Neural progenitor cell (in vitro differentiated cells): ENCODE measurements at regions not wholly inside any gene's neighbourhood (a gene's known extent, or its start where the extent isn't known, plus 50 kb on each side); places are given as distances from the start of the nearest gene placed in this dataset.

Experiments used
- DNase-seq: peaks from one replicate; pipeline ENCODE4 v3.0.0-alpha.2; 2016; ENCODE audit warnings: low spot score
- H2AFZ ChIP-seq: fragments of 200-600 bp; sonication (generic); replicated peaks from 2 replicates; pipeline ENCODE4 v1.6.1; 2016; ENCODE audit warnings: antibody characterized with exemption
- H3F3A ChIP-seq: fragments of 200-600 bp; sonication (generic); 2 replicates; pipeline ENCODE4 v1.6.1; 2016; ENCODE audit warnings: antibody characterized with exemption, low read depth
- H3K27ac ChIP-seq: fragments of 200-600 bp; sonication (generic); 2 replicates; pipeline ENCODE4 v1.5.1; 2016; ENCODE audit warnings: mild to moderate bottlenecking
- H3K27me3 ChIP-seq: fragments of 200-600 bp; sonication (generic); 2 replicates; pipeline ENCODE4 v1.6.1; 2016; ENCODE audit warnings: mild to moderate bottlenecking, moderate library complexity
- H3K36me3 ChIP-seq: fragments of 200-600 bp; sonication (generic); 2 replicates; pipeline ENCODE4 v1.5.1; 2016
- H3K4me1 ChIP-seq: fragments of 200-600 bp; sonication (generic); 2 replicates; pipeline ENCODE4 v1.6.1; 2016; ENCODE audit warnings: mixed run types
- H3K4me2 ChIP-seq: fragments of 200-600 bp; sonication (generic); 2 replicates; pipeline ENCODE4 v1.6.1; 2016
- H3K4me3 ChIP-seq: fragments of 200-600 bp; sonication (generic); 2 replicates; pipeline ENCODE4 v1.5.1; 2016
- H3K79me2 ChIP-seq: fragments of 200-600 bp; sonication (generic); 2 replicates; pipeline ENCODE4 v1.6.1; 2016; ENCODE audit warnings: low read depth
- H3K9ac ChIP-seq: fragments of 200-600 bp; sonication (generic); 2 replicates; pipeline ENCODE4 v1.6.1; 2016
- H3K9me3 ChIP-seq: fragments of 200-600 bp; sonication (generic); 2 replicates; pipeline ENCODE4 v1.5.1; 2016; ENCODE audit warnings: low read depth
- H4K20me1 ChIP-seq: fragments of 200-600 bp; sonication (generic); 2 replicates; pipeline ENCODE4 v1.6.1; 2016; ENCODE audit warnings: low read depth
- H3K27ac Mint-ChIP-seq: 3 replicates; pipeline ENCODE4 v1.8.0; 2021; ENCODE audit warnings: mixed read lengths
- H3K27me3 Mint-ChIP-seq: 2 replicates; pipeline ENCODE4 v1.8.0; 2022; ENCODE audit warnings: low read depth, mild to moderate bottlenecking, inconsistent platforms, moderate library complexity, mixed read lengths; ENCODE audit not compliant: insufficient read depth
- H3K36me3 Mint-ChIP-seq: 3 replicates; pipeline ENCODE4 v1.8.0; 2021; ENCODE audit warnings: mixed read lengths
- H3K4me1 Mint-ChIP-seq: 3 replicates; pipeline ENCODE4 v1.8.0; 2021; ENCODE audit warnings: mixed read lengths
- H3K4me3 Mint-ChIP-seq: 3 replicates; pipeline ENCODE4 v1.8.0; 2021; ENCODE audit warnings: mild to moderate bottlenecking, moderate library complexity, mixed read lengths
- H3K9me3 Mint-ChIP-seq: 3 replicates; pipeline ENCODE4 v1.8.0; 2020; ENCODE audit warnings: mixed read lengths
- CTCF ChIP-seq: fragments of 200-600 bp; sonication (generic); IDR thresholded peaks from 2 replicates; pipeline ENCODE4 v1.5.1; 2017; ENCODE audit warnings: antibody characterized with exemption, mild to moderate bottlenecking
- EZH2 ChIP-seq: fragments of 200-600 bp; sonication (generic); IDR thresholded peaks from 2 replicates; pipeline ENCODE4 v1.6.1; 2017; ENCODE audit warnings: antibody characterized with exemption, mild to moderate bottlenecking, moderate library complexity
- EZH2phosphoT487 ChIP-seq: fragments of 200-600 bp; sonication (generic); IDR thresholded peaks from 2 replicates; pipeline ENCODE4 v1.6.1; 2017; ENCODE audit warnings: antibody characterized with exemption

DNA sequence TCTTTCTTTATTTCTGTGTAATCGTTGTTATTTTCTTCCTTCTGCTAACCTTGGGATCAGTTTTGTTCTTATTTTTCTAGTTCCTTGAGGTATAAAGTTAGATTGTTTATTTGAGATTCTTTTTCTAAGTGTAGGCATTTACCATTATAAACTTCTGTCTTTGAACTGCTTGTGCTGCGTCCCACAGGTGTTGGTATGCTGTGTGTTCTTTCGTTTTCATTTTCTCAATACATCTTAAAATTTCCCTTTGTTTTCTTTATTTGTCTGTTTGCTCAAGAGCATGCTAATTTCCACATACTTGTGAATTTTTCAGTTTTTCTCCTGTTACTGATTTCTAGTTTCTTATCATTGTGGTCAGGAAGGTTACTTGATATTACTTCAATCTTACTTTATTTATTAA is 873.8 kb upstream of the GCFC2 start:
- no peaks in the 10 kb centered on the region for H3K36me3 Mint-ChIP-seq
- no peaks in the 10 kb centered on the region for H3K9me3 Mint-ChIP-seq
- no peaks in the 10 kb centered on the region for H3K79me2 ChIP-seq
- no peak overlapping the region for H3K27ac Mint-ChIP-seq
- no peak overlapping the region for H3K27ac ChIP-seq
- no peak overlapping the region for H3K4me2 ChIP-seq
- no peaks in the 10 kb centered on the region for H3F3A ChIP-seq
- no peak for TF ChIP-seq EZH2phosphoT487
- TF ChIP-seq CTCF = no peak
- no peak for TF ChIP-seq EZH2
- H3K4me3 Mint-ChIP-seq = no peak overlapping the region
- no peaks in the 10 kb centered on the region for H3K9me3 ChIP-seq
- no peak for DNase-seq
- H3K4me1 ChIP-seq = no peaks in the 10 kb centered on the region
- H3K4me1 Mint-ChIP-seq = no peaks in the 10 kb centered on the region
- H3K27me3 Mint-ChIP-seq = no peaks in the 10 kb centered on the region
- no peak overlapping the region for H3K9ac ChIP-seq
- no peak overlapping the region for H2AFZ ChIP-seq
- H3K36me3 ChIP-seq = no peaks in the 10 kb centered on the region
- no peak overlapping the region for H3K4me3 ChIP-seq
- no peaks in the 10 kb centered on the region for H4K20me1 ChIP-seq
- H3K27me3 ChIP-seq = no peaks in the 10 kb centered on the region

GRCh38 chr2:76579911-76580310 is 869.2 kb upstream of the GCFC2 start:
- TF ChIP-seq CTCF (no peak), EZH2phosphoT487 (no peak), EZH2 (no peak)
- Histone ChIP-seq H3K4me3 (no peak overlapping the region), H2AFZ (peak overlapping the region; percentile 63), H3K4me1 (no peaks in the 10 kb centered on the region), H3F3A (no peaks in the 10 kb centered on the region), H3K79me2 (no peaks in the 10 kb centered on the region), H4K20me1 (no peaks in the 10 kb centered on the region), H3K9me3 (no peaks in the 10 kb centered on the region), H3K36me3 (no peaks in the 10 kb centered on the region), H3K4me2 (no peak overlapping the region), H3K27me3 (peaks cover 6% of the 10 kb centered on the region), H3K9ac (no peak overlapping the region), H3K27ac (no peak overlapping the region)
- H3K36me3 Mint-ChIP-seq = no peaks in the 10 kb centered on the region
- H3K4me3 Mint-ChIP-seq = no peak overlapping the region
- H3K9me3 Mint-ChIP-seq = no peaks in the 10 kb centered on the region
- DNase-seq = no peak
- H3K27me3 Mint-ChIP-seq = peaks cover 3% of the 10 kb centered on the region
- no peak overlapping the region for H3K27ac Mint-ChIP-seq
- no peaks in the 10 kb centered on the region for H3K4me1 Mint-ChIP-seq

DNA sequence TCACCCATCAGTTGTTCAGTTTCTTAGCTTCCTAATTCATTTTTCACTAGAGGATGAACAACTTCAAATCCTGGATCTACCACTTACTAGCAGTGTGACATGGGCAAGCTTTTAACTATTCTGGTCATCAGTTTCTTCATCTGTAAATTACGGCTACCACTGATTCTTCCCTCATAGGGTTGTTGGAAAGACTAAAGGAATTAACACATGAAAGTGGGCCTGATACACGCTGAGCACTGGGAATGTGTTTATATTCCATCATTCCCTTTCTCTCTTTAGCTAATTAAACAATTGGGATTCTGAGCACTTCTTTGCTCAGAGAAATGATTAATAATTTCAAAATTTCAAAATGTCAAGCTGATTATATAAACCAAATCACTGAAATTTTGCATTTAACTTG is 862.3 kb upstream of the GCFC2 start:
- Mint-ChIP-seq H3K27me3 (peaks cover 3% of the 10 kb centered on the region), H3K4me3 (no peak overlapping the region), H3K27ac (no peak overlapping the region), H3K36me3 (no peaks in the 10 kb centered on the region), H3K9me3 (no peaks in the 10 kb centered on the region), H3K4me1 (no peaks in the 10 kb centered on the region)
- H3K27ac ChIP-seq = no peak overlapping the region
- H3K4me1 ChIP-seq = no peaks in the 10 kb centered on the region
- H3F3A ChIP-seq = no peaks in the 10 kb centered on the region
- H3K79me2 ChIP-seq = no peaks in the 10 kb centered on the region
- no peak for TF ChIP-seq EZH2
- no peak for TF ChIP-seq EZH2phosphoT487
- no peak for TF ChIP-seq CTCF
- no peak overlapping the region for H3K9ac ChIP-seq
- no peak for DNase-seq
- no peaks in the 10 kb centered on the region for H3K27me3 ChIP-seq
- H2AFZ ChIP-seq = peak overlapping the region; percentile 42
- H3K9me3 ChIP-seq = no peaks in the 10 kb centered on the region
- no peaks in the 10 kb centered on the region for H3K36me3 ChIP-seq
- H3K4me2 ChIP-seq = no peak overlapping the region
- no peaks in the 10 kb centered on the region for H4K20me1 ChIP-seq
- no peak overlapping the region for H3K4me3 ChIP-seq

DNA sequence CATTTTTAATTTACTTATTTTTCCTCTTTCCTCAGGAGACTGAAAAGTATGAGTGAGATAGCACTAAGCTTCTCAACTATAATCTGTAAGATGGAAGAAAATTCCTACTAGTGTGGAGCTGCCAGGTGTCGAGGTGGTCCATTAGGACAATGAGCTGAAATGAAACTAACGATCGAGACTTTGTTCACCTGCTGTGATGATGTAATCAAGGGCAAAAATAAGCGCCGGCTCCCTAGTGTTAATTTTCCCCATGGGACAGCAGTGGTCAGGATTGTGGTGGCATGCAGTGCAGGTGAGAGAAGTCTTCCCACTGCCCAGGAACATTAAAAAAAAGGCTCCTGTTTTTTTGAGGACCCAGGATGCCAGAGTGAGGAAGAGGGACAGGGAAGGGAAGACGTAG is 859.1 kb upstream of the GCFC2 start:
- no peak for TF ChIP-seq CTCF
- TF ChIP-seq EZH2phosphoT487 = no peak
- TF ChIP-seq EZH2 = no peak
- no peak overlapping the region for H3K4me3 Mint-ChIP-seq
- no peaks in the 10 kb centered on the region for H3K9me3 Mint-ChIP-seq
- Histone ChIP-seq H3K27me3 (no peaks in the 10 kb centered on the region), H3K4me1 (no peaks in the 10 kb centered on the region), H3K4me2 (no peak overlapping the region), H3F3A (no peaks in the 10 kb centered on the region), H3K4me3 (no peak overlapping the region), H4K20me1 (no peaks in the 10 kb centered on the region), H2AFZ (no peak overlapping the region), H3K9ac (no peak overlapping the region), H3K79me2 (no peaks in the 10 kb centered on the region), H3K9me3 (no peaks in the 10 kb centered on the region), H3K27ac (no peak overlapping the region), H3K36me3 (no peaks in the 10 kb centered on the region)
- H3K27me3 Mint-ChIP-seq = peaks cover 3% of the 10 kb centered on the region
- H3K36me3 Mint-ChIP-seq = no peaks in the 10 kb centered on the region
- no peaks in the 10 kb centered on the region for H3K4me1 Mint-ChIP-seq
- DNase-seq = no peak
- no peak overlapping the region for H3K27ac Mint-ChIP-seq
